ENCODE measurements at regions not wholly inside any gene's neighbourhood (a gene's known extent, or its start where the extent isn't known, plus 50 kb on each side); places are given as distances from the start of the nearest gene placed in this dataset.

DNA sequence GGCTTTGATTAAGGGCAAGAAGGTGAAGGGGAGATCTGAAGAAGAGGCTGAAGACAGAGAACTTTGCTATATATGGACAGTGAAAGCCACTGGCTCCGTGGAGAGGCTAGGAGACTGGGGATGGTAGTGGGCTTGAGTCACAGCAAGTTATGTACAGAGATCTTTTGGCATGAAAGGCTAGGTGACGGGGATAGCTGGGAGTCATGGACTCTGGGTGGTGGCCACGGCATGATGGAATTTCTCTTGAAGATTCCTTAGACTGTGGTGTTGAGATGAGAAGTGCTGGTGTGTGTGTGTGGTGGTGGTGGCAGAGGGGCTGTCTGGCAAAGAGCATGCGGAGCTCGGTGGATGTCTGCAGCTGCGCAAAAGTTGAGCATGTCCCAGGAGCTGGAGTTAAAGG is 120.6 kb upstream of the STC2 start:
- H3K27ac ChIP-seq = no peak overlapping the region
- H3K27me3 ChIP-seq = no peaks in the 10 kb centered on the region
- TF ChIP-seq, protein P1, sequence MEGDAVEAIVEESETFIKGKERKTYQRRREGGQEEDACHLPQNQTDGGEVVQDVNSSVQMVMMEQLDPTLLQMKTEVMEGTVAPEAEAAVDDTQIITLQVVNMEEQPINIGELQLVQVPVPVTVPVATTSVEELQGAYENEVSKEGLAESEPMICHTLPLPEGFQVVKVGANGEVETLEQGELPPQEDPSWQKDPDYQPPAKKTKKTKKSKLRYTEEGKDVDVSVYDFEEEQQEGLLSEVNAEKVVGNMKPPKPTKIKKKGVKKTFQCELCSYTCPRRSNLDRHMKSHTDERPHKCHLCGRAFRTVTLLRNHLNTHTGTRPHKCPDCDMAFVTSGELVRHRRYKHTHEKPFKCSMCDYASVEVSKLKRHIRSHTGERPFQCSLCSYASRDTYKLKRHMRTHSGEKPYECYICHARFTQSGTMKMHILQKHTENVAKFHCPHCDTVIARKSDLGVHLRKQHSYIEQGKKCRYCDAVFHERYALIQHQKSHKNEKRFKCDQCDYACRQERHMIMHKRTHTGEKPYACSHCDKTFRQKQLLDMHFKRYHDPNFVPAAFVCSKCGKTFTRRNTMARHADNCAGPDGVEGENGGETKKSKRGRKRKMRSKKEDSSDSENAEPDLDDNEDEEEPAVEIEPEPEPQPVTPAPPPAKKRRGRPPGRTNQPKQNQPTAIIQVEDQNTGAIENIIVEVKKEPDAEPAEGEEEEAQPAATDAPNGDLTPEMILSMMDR (IDR thresholded peaks at IDR 0.05) = no peak
- no peak for TF ChIP-seq POLR2A (IDR thresholded peaks at IDR 0.05)
- DNase-seq = no peak
- H3K4me3 ChIP-seq = no peak overlapping the region
- H3K36me3 ChIP-seq = no peaks in the 10 kb centered on the region
- H3K9me3 ChIP-seq = no peaks in the 10 kb centered on the region
- no peaks in the 10 kb centered on the region for H3K4me1 ChIP-seq
- intact Hi-C loops (cut with DNase I; ENCODE audit: low total_unique reads) = no loop called here

DNA sequence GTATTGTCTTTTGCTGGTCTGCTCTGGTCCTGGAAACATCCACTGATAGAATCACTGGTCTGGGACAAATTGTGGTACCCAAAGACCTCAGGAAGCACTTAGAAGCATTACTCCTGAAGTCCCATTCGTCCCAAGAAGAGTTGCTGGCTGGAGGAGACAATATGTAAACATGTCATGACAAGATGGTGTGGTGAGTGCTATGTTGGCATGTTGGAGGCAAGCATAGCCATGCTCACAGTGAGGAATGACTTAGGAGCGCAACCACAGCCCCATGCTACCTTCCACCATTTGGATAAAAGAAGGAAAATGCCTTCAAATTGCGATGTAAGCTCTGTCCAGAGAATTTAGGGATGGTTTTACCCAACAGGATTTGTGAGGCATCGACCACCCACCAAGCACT is 115.8 kb upstream of the STC2 start:
- DNase-seq = no peak
- H3K36me3 ChIP-seq = no peaks in the 10 kb centered on the region
- intact Hi-C loops (cut with DNase I; ENCODE audit: low total_unique reads) = no loop called here
- H3K4me3 ChIP-seq = no peak overlapping the region
- H3K27me3 ChIP-seq = no peaks in the 10 kb centered on the region
- no peaks in the 10 kb centered on the region for H3K9me3 ChIP-seq
- TF ChIP-seq, protein P1 (IDR thresholded peaks at IDR 0.05) = no peak
- no peak for TF ChIP-seq POLR2A (IDR thresholded peaks at IDR 0.05)
- no peak overlapping the region for H3K27ac ChIP-seq
- H3K4me1 ChIP-seq = no peaks in the 10 kb centered on the region

DNA sequence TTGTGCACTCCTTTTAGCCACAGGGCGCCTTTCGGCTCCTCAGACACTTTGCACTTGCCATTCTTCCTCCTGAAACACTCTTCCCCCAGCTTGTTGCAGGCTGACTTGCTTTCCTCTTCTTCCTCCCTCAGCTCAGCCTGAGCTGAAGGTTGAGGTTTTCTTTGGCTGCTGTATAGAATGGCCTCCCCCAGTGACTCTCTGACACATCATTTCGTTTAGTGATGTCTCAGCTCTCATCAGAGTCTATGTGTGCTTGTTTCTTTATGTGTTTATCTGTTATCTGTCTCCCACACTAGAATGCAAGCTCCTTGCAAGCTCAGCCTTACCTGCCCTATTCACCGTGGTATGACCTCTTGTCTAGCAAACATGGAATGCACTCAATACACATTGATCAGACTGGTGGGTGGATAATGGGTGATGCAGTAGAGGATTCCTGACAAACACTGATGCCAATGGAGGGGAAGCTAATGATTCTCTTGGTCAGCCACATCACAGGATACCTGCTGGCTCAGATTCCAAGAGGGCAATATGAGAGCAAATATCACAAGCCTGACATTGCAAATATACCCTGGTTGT is 112.9 kb upstream of the STC2 start:
- TF ChIP-seq, protein P1 (IDR thresholded peaks at IDR 0.05) = no peak
- TF ChIP-seq POLR2A (IDR thresholded peaks at IDR 0.05) = no peak
- H3K4me3 ChIP-seq = no peak overlapping the region
- intact Hi-C loops (cut with DNase I; ENCODE audit: low total_unique reads) = no loop called here

DNA sequence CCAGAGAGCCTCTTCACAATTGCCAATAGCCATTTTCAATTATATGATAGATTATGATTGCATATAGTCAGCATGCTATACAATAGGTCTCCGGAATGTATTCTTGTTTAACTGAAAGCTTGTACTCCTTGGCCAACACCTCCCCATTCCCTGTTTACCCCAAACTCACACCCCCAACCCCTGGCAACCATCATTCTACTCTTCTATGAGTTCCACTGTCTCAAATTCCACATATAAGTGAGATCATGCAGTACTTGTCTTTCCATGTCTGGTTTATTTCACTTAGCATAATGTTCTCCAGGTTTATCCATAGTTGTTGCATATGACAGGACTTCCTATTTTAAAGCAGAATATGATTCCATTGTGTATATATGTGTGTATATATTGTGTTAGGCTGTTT is 110.7 kb upstream of the STC2 start:
- intact Hi-C loops (cut with DNase I; ENCODE audit: low total_unique reads) = no loop called here
- Histone ChIP-seq H3K27me3 (no peaks in the 10 kb centered on the region), H3K27ac (no peak overlapping the region)

More for the DNA sequence above, 112.9 kb upstream of the STC2 start:
- no peaks in the 10 kb centered on the region for H3K27me3 ChIP-seq
- no peaks in the 10 kb centered on the region for H3K4me1 ChIP-seq
- DNase-seq = no peak
- H3K27ac ChIP-seq = no peak overlapping the region
- no peaks in the 10 kb centered on the region for H3K9me3 ChIP-seq
- H3K36me3 ChIP-seq = no peaks in the 10 kb centered on the region

DNA sequence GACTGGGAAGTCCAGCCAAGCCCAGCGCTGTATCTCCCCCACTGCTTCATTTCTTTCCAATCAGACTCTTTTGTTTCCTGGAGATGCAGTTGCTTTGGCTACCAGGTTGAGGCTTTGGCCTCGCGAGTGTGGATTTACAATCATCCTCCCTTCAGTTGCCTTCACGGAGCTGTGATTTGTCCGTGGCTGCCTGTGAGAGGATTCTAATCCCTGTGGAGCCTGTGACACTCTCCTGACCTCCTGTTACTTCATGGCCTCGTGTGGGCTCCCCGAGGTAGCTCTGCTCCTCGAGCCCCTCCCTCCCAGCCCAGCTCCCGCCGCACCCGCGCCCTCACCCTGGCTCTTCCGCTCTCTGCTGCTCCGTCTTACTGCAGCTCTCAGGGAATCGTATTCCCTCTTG is 107.2 kb upstream of the STC2 start:
- Histone ChIP-seq H3K27ac (no peak overlapping the region), H3K4me1 (no peaks in the 10 kb centered on the region), H3K9me3 (no peaks in the 10 kb centered on the region), H3K4me3 (no peak overlapping the region), H3K36me3 (no peaks in the 10 kb centered on the region), H3K27me3 (no peaks in the 10 kb centered on the region)
- TF ChIP-seq, protein P1 (IDR thresholded peaks at IDR 0.05) = no peak
- TF ChIP-seq POLR2A (IDR thresholded peaks at IDR 0.05) = no peak
- intact Hi-C loops (cut with DNase I; ENCODE audit: low total_unique reads) = no loop called here
- DNase-seq = no peak

More for the DNA sequence above, 110.7 kb upstream of the STC2 start:
- Histone ChIP-seq H3K4me1 (no peaks in the 10 kb centered on the region), H3K4me3 (no peak overlapping the region), H3K9me3 (no peaks in the 10 kb centered on the region), H3K36me3 (no peaks in the 10 kb centered on the region)
- no peak for DNase-seq
- TF ChIP-seq, protein P1 (IDR thresholded peaks at IDR 0.05) = no peak
- TF ChIP-seq POLR2A (IDR thresholded peaks at IDR 0.05) = no peak
